Natural killer cell treated with Interleukin-12 subunit alpha and Interleukin-12 subunit beta and Interleukin-15 and Interleukin-18, amount 100 ng/mL, for 72 hours (primary cell): ENCODE measurements at regions not wholly inside any gene's neighbourhood (a gene's known extent, or its start where the extent isn't known, plus 50 kb on each side); places are given as distances from the start of the nearest gene placed in this dataset.

ENCODE experiments used
- ATAC-seq, 2 donors: fragments of 150-1000 bp; cut with Tn5 transposase in 1 of 2; sonication (Bioruptor Pico), chemical (Tn5 transposase) in 1 of 2; 2 replicates each; pipeline ENCODE4 v1.10.0; 2021
- DNase-seq: peaks from one replicate; pipeline ENCODE4 v3.0.0; 2022; ENCODE audit warnings: low spot score
- H3K27ac Mint-ChIP-seq, 2 donors: 1 replicate in 1 of 2; 2 replicates in 1 of 2; pipeline ENCODE4 v1.8.0; 2022; ENCODE audit warnings: mixed read lengths in 2 of 2, mild to moderate bottlenecking in 1 of 2, moderate library complexity in 1 of 2
- H3K27me3 Mint-ChIP-seq, 2 donors: 1 replicate in 1 of 2; 2 replicates in 1 of 2; pipeline ENCODE4 v1.8.0; 2022; ENCODE audit warnings: mixed read lengths in 2 of 2
- H3K36me3 Mint-ChIP-seq: one replicate; pipeline ENCODE4 v1.8.0; 2022; ENCODE audit warnings: mixed read lengths
- H3K4me1 Mint-ChIP-seq, 2 donors: 1 replicate in 1 of 2; 2 replicates in 1 of 2; pipeline ENCODE4 v1.8.0; 2022; ENCODE audit warnings: low read depth in 2 of 2, mixed read lengths in 2 of 2, mild to moderate bottlenecking in 1 of 2
- H3K4me3 Mint-ChIP-seq: one replicate; pipeline ENCODE4 v1.8.0; 2022; ENCODE audit warnings: mixed read lengths
- H3K9me3 Mint-ChIP-seq: 2 replicates; pipeline ENCODE4 v1.8.0; 2022; ENCODE audit warnings: mixed read lengths

DNA sequence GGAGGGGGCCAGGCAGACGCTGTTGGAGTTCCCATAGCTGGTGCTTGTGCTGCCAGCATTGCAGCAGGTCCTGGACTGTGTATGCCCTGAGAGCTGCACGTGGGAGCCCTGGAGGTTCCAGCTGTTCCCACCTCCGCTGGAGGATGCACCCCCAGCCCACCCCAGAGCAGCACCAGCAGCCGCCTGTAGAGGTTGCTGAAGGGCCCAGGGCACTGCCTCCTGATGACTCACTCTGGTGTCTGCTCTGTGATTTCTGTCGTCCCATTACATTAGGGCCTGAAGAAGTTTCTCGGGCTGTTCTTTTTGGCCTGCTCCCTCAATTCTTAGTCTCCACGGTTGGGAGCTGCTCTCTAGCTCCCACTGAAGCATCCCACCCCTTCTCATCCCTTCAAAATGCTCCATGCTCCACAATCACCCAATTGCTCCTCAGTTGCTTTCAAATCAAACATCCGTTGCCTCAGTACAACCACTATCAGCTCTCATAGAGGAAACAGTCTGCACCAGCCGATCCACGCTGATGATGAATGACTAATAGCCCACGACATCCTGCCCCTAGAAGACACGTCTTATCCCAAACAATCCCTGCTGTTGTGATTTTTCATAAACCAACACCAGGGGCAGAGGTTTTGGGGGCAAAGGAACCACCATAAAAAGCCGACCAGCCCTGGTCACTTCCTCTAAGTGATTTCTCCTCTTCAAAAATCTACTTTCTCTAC lies 65.2 kb upstream of the RNF152 start:
- Mint-ChIP-seq H3K9me3 (peaks cover 3% of the 10 kb centered on the region), H3K27me3 (peaks cover 0 to 5% of the 10 kb centered on the region in 2 donors), H3K4me3 (no peak overlapping the region), H3K36me3 (no peaks in the 10 kb centered on the region), H3K27ac (no peak overlapping the region), H3K4me1 (peaks cover 18 to 27% of the 10 kb centered on the region in 2 donors)
- ATAC-seq = peak; percentile 45 to 57
- no peak for DNase-seq

DNA sequence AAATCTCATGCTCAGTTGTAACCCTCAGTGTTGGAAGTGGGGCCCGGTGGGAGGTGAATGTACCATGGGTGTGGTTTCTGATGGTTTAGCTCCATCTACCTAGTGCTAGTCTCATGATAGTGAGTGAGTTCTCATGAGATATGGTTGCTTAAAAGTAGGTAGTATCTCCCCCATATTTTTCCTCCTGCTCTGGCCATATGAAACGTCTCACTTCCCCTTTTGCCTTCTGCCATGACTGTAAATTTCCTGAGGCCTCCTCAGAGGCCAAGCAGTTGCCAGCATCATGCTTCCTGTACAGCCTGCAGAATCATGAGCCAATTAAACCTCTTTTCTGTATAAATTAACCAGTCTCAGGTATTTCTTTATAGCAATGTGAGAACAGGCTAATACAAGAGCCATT lies 62.8 kb upstream of the RNF152 start:
- no peaks in the 10 kb centered on the region for H3K36me3 Mint-ChIP-seq
- peaks cover 32 to 41% of the 10 kb centered on the region in 2 donors for H3K4me1 Mint-ChIP-seq
- H3K9me3 Mint-ChIP-seq = peaks cover 3% of the 10 kb centered on the region
- peaks cover 0 to 5% of the 10 kb centered on the region in 2 donors for H3K27me3 Mint-ChIP-seq
- no peak overlapping the region for H3K4me3 Mint-ChIP-seq
- ATAC-seq = no peak
- H3K27ac Mint-ChIP-seq = no peak overlapping the region
- no peak for DNase-seq

DNA sequence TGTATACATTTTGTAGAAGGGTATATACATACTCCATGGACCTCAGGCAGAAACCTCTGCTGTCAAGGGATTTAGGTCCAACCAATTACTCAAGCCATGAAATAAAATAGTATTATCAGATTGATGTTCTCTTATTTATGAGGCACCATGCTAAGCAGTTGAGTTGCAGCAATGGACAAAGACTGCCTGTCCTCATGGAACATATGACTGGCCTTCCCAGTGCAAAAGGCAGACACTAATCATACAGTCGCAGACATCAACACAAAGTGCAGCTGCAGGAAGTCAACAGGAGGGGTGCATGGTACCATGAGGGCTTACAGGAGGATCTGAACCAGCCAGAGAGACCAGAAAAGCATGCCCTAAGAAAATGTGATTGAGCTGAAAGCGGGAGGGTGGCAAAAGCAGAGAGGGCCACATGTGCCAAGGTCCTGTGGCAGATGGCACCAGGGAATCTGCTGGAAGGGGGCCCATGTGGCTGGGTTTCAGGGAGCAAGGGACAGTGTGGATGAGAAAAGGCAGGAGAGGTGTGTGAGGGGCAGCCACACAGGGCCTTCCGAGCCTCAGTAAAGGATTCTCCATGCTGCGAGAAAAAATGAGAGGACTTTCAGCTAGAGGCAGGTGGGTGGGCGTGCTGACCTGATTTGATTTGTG lies 61.4 kb upstream of the RNF152 start:
- Mint-ChIP-seq H3K27ac (peak overlapping the region in 1 of 2 donors; percentile 92), H3K9me3 (peaks cover 3% of the 10 kb centered on the region), H3K36me3 (no peaks in the 10 kb centered on the region), H3K27me3 (peaks cover 0 to 2% of the 10 kb centered on the region in 2 donors), H3K4me3 (no peak overlapping the region), H3K4me1 (peaks cover 43 to 46% of the 10 kb centered on the region in 2 donors)
- no peak for ATAC-seq
- DNase-seq = no peak

DNA sequence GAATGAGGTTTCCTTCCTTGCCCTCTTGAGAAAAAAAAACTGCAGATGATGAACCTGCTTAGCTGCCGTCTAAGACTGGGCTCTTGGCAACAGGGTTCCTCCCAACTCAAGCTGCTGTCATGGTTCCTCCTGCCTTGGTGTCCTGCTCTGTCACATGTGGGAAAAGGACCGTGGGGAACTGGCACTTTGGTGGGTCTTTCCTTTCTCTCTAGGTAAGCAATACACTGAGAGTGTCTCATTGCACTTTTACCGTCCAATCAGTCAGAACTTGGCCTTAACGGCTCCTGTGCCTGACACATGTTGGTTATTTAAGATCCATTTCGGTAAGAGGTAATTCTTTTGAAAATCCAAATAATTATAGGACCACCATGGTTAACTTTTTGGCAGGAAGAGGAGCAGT lies 60.8 kb upstream of the RNF152 start:
- Mint-ChIP-seq H3K4me1 (peaks cover 49 to 51% of the 10 kb centered on the region in 2 donors), H3K36me3 (no peaks in the 10 kb centered on the region), H3K4me3 (peak overlapping the region; percentile 79), H3K27me3 (peaks cover 0 to 2% of the 10 kb centered on the region in 2 donors), H3K27ac (peak overlapping the region; percentile 90 to 92), H3K9me3 (peaks cover 3% of the 10 kb centered on the region)
- ATAC-seq (no peak), DNase-seq (no peak)

DNA sequence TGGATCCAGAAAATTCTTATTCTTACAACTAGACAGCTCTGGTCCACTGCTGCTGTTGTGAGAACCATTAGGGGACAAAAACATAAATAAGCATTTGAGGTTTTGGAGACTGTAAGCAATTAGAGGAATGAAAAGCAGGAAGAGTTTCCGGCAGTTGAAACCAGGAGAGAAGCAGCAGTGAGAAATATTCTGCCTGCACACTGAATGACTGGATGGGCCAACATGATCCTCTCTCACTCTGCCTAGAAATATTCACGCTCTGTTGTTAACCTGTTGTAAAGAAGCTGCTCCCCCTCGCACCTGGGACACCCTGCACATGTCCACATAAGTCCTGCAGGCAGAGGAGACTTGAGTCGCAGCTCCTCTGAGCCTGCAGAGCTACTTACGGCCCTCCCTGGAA lies 60.4 kb upstream of the RNF152 start:
- H3K4me1 Mint-ChIP-seq = peaks cover 52 to 53% of the 10 kb centered on the region in 2 donors
- no peaks in the 10 kb centered on the region for H3K36me3 Mint-ChIP-seq
- H3K4me3 Mint-ChIP-seq = peak overlapping the region; percentile 79
- ATAC-seq (no peak), DNase-seq (no peak)
- peaks cover 3% of the 10 kb centered on the region for H3K9me3 Mint-ChIP-seq
- peak overlapping the region; percentile 90 to 92 for H3K27ac Mint-ChIP-seq
- H3K27me3 Mint-ChIP-seq = peaks cover 0 to 2% of the 10 kb centered on the region in 2 donors

DNA sequence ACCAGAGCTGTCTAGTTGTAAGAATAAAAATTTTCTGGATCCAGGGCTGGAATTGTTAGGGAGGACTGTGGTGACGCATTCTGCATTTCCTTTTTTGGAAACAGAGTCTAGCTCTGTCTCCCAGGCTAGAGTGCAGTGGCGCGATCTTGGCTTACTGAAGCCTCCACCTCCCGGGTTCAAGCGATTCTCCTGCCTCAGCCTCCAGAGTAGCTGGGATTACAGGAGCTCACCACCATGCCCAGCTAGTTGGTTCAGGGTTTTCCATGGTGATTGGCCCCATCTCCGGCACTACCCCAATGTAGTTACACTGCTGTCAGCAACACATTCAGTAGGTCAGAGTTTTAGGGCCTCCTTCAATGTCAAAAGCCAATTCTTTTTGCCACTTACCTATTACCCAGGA lies 58.6 kb upstream of the RNF152 start:
- peaks cover 3% of the 10 kb centered on the region for H3K9me3 Mint-ChIP-seq
- peaks cover 53 to 58% of the 10 kb centered on the region in 2 donors for H3K4me1 Mint-ChIP-seq
- H3K4me3 Mint-ChIP-seq = peak overlapping the region; percentile 1
- no peaks in the 10 kb centered on the region for H3K36me3 Mint-ChIP-seq
- DNase-seq (no peak), ATAC-seq (no peak)
- H3K27ac Mint-ChIP-seq = peak overlapping the region; percentile 90 to 92
- H3K27me3 Mint-ChIP-seq = peaks cover 0 to 2% of the 10 kb centered on the region in 2 donors

DNA sequence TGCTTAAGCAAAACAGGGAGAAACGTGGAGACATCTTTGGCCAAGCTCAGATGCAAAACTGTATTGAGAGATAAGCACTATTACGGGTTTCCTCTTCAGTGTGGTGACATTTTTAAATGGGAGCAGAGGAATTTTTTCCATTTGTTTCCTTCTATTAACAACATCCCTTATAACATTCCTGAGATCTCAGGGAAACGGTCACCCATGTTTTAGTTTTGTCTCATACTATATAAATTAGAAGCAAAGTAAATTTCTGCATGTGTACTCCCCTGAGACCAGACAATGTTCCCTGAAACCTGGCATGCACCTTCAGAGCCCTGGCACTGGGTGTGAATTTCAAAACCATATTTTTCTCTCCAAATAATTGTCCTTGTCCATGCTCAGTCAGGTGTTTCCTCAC lies 57.6 kb upstream of the RNF152 start:
- ATAC-seq (no peak), DNase-seq (no peak)
- Mint-ChIP-seq H3K27ac (peak overlapping the region; percentile 17 to 92), H3K27me3 (peaks cover 0 to 2% of the 10 kb centered on the region in 2 donors), H3K4me1 (peaks cover 53 to 58% of the 10 kb centered on the region in 2 donors), H3K4me3 (no peak overlapping the region), H3K36me3 (no peaks in the 10 kb centered on the region), H3K9me3 (peaks cover 3% of the 10 kb centered on the region)

DNA sequence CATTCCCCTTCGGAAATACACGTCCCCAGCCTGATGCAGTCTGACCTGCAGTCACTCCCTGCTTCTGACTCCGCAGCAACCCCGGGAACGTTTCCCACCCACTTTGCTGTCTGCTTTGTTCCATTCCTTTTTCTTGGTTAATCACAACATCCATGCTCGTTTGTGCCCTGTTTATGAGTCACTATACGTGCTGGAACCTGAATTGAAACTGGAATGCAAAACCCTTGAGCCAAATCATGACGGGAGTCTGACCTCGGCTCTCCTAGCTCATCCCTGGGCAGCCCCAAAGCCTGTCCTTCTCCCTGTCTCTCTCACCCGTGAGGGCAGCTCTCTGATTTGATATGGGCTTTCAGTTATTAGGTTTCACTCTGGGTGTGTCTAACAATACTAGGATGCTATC lies 57.1 kb upstream of the RNF152 start:
- peaks cover 0 to 2% of the 10 kb centered on the region in 2 donors for H3K27me3 Mint-ChIP-seq
- H3K9me3 Mint-ChIP-seq = peaks cover 3% of the 10 kb centered on the region
- DNase-seq (no peak), ATAC-seq (no peak)
- H3K27ac Mint-ChIP-seq = peak overlapping the region; percentile 17 to 92
- no peak overlapping the region for H3K4me3 Mint-ChIP-seq
- H3K4me1 Mint-ChIP-seq = peaks cover 53 to 54% of the 10 kb centered on the region in 2 donors
- H3K36me3 Mint-ChIP-seq = no peaks in the 10 kb centered on the region

DNA sequence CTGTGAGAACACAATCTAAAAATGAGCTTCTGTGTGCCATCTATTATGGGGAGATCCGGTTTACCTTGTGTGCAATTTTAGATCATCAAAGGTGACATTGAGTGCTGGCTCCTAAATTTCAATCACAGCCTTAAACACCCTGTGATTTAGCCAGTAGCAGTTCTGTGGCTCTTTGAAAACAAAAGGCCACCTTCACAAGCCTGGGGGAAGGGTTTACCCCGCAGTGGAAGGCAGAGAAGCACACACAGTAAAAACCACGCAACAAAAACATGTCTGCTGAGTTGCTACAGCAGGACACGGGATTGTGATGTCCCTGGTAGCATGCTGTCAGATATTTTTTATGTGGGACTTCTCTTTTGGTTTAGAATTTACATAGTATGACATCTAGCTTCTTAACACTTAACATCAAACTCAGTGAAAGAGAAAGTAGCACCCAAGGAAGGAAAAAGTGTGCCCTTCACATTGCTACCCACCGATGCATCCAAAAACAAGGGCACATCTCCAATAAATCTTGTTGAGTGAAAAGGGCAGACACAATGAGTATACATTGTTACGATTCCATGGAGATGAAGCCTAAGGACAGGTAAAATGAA lies 56.1 kb upstream of the RNF152 start:
- ATAC-seq (peak; percentile 50 to 69), DNase-seq (peak; percentile 63)
- Mint-ChIP-seq H3K4me1 (peaks cover 49 to 56% of the 10 kb centered on the region in 2 donors), H3K9me3 (no peaks in the 10 kb centered on the region), H3K27ac (peak overlapping the region in 1 of 2 donors; percentile 7), H3K4me3 (peak overlapping the region; percentile 32), H3K27me3 (no peaks in the 10 kb centered on the region), H3K36me3 (no peaks in the 10 kb centered on the region)

DNA sequence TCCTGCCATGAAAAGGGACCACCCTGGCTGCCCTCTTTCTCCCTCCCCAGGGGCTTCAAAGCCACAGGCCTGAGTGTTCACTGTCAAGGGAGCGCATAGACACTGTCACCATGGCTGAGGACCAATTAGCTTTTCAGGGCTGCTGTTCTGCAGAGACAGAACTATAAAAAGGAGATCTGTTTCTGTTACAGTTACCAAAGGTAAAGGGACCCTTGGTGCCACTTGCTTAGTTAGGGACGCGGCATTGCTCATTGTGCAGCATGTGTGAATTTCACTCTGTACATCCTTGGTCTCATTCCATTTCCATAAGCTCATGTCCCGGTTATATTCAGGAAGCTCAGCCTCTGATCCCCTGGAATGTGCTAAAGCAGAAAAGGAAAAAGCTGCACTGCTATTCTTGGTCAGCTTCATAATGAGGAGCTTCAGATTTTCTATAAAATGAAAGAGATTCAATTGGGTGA lies 55.5 kb upstream of the RNF152 start:
- no peaks in the 10 kb centered on the region for H3K9me3 Mint-ChIP-seq
- H3K27ac Mint-ChIP-seq = peak overlapping the region in 1 of 2 donors; percentile 7
- DNase-seq (no peak), ATAC-seq (no peak)
- H3K4me3 Mint-ChIP-seq = peak overlapping the region; percentile 32
- no peaks in the 10 kb centered on the region for H3K27me3 Mint-ChIP-seq
- H3K4me1 Mint-ChIP-seq = peaks cover 49 to 56% of the 10 kb centered on the region in 2 donors
- no peaks in the 10 kb centered on the region for H3K36me3 Mint-ChIP-seq

DNA sequence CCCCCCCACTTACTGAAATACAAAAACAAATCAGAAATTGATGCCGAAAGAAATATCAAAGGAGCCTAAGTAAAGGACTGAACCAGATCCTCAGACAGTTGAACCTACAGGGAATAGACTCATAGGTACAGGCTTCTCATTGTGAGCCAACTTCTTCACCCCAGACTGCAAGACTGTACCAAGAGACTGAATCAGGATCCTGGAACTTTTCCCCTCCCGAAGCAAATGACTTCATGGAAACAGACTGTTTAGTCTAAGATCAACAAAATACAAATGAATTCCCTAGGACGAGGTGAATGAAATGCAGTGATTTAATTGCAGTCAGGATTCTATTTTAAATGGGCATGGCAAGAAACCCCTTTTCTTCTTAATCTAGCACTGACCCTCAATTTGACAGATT lies 53.6 kb upstream of the RNF152 start:
- Mint-ChIP-seq H3K27me3 (no peaks in the 10 kb centered on the region), H3K4me3 (no peak overlapping the region)

DNA sequence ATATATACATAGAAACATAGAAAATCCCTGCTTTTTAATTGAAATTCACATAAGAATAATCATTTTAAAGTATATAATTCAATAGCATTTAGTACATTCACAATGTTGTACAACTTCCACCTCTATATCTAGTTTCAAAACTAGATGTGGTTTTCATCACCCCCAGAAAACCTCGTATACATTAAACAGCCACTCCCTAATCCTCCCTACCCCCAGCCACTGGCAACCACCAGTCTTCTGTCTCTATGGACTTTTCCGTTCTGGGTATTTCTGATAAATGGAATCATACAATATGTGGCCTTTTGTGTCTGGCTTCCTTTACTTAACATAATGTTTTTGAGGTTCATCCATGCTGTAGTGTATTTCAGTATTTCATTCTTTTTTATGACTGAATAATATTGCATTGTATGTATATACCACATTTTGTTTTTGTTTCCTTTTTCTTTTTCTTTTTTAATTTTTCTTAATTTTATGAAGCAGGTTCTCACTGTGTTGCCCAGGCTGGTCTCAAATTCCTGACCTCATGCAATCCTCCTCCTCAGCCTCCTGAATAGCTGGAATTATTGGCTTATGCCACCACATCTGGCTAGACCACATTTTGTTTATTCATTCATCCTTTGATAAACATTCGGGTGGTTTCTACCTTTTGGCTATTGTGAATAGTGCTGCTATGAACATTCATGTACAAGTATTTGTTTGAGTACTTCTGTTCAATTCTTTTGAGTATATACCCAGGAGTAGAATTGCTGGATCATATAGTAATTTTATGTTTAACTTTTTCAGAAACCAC lies 50.6 kb upstream of the RNF152 start:
- H3K9me3 Mint-ChIP-seq = peaks cover 3% of the 10 kb centered on the region
- peaks cover 31 to 39% of the 10 kb centered on the region in 2 donors for H3K4me1 Mint-ChIP-seq
- H3K4me3 Mint-ChIP-seq = peak overlapping the region; percentile 21
- no peak for DNase-seq
- peak overlapping the region in 1 of 2 donors; percentile 34 for H3K27ac Mint-ChIP-seq
- no peaks in the 10 kb centered on the region for H3K27me3 Mint-ChIP-seq
- H3K36me3 Mint-ChIP-seq = peaks cover 14% of the 10 kb centered on the region
- ATAC-seq = no peak

More for the DNA sequence above, 53.6 kb upstream of the RNF152 start:
- DNase-seq (no peak), ATAC-seq (no peak)
- H3K36me3 Mint-ChIP-seq = peaks cover 3% of the 10 kb centered on the region
- no peaks in the 10 kb centered on the region for H3K9me3 Mint-ChIP-seq
- peaks cover 45 to 56% of the 10 kb centered on the region in 2 donors for H3K4me1 Mint-ChIP-seq
- H3K27ac Mint-ChIP-seq = no peak overlapping the region
